GM12892 (cell line): ENCODE measurements at regions not wholly inside any gene's neighbourhood (a gene's known extent, or its start where the extent isn't known, plus 50 kb on each side); places are given as distances from the start of the nearest gene placed in this dataset.
"Not testable (repeated sequence)": the region's sequence is repeated elsewhere in the genome, so short reads cannot be mapped to it uniquely, and the experiment has no call there.

ENCODE experiments used
- DNase-seq: peaks from one replicate; pipeline ENCODE4 v3.0.0; 2011; ENCODE audit not compliant: insufficient read length
- FAIRE-seq: peaks from 2 replicates; lab custom pipeline; 2011; peaks lifted over from hg19 to GRCh38; lab: Jason Lieb, UNC
- POLR2A ChIP-seq: IDR thresholded peaks from 2 replicates; pipeline ENCODE4 v1.6.1; 2011; ENCODE audit warnings: low read depth, low read length, control low read depth
- POLR2AphosphoS5 ChIP-seq: IDR thresholded peaks from 2 replicates; pipeline ENCODE4 v1.6.1; 2011; ENCODE audit warnings: low read depth, low read length, control low read depth
- TAF1 ChIP-seq: IDR thresholded peaks from 2 replicates; pipeline ENCODE4 v1.6.1; 2011; ENCODE audit warnings: low read depth, mild to moderate bottlenecking, control low read depth, low read length, borderline replicate concordance

DNA sequence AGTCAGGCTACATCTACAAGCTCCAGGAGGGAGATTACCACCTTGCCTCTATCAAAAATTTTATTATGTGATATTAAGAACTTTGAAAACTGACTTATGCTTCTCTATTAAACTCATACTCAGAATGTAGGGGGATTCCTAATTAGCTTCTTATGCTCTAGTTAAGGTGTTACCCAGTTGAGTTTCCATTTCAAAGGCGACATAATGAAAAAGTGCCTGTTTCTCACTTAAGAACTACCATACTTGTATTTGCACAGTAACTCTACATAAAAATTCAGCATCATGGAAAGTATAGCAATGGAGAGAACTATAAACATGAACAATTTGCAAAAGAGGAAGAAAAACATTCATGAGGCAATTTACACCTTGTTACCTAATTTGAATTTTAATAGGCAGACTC is 739.1 kb downstream of the ZPLD1 start:
- TF ChIP-seq TAF1 = no peak
- TF ChIP-seq POLR2AphosphoS5 = no peak
- no peak for TF ChIP-seq POLR2A
- FAIRE-seq (no peak), DNase-seq (no peak)

DNA sequence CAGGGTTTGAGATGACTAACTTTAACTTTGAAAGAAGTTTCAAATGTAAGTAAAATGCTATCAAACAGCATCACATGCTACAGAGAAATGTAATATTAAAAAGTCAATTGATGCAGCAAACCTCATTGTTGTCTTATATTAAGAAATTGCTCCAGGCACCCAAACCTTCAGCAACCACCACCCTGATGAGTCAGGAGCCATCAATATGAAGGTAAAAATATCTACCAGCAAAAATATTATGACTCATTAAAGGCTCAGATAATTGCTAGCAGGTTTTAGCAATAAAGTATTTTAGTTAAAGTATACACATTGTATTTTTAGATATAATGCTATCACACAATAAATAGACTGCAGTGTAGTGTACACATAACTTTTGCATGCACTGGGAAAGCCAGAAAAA is 746.3 kb downstream of the ZPLD1 start:
- no peak for TF ChIP-seq TAF1
- DNase-seq = no peak
- FAIRE-seq = no peak

DNA sequence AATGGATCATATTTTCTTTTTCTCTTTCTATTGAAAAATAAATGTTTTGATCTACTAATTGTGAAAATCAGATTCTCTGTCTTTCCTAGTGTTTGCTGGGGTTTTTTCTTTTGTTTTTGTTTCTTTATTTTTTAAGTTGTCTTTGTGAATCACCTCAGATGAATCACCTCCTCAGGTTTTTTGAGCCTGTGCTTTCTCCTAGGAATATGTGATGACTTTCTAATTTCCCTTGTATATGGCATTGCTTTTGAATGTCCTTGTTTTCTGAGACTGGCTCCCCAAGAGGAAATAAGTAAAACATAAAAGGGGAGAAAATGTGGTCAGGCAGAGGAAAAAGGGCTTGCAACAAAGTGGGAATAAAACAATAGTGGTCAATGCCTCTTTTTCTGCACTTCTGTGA is 750.0 kb downstream of the ZPLD1 start:
- FAIRE-seq (no peak), DNase-seq (no peak)
- TF ChIP-seq TAF1 (no peak), POLR2A (no peak), POLR2AphosphoS5 (no peak)

DNA sequence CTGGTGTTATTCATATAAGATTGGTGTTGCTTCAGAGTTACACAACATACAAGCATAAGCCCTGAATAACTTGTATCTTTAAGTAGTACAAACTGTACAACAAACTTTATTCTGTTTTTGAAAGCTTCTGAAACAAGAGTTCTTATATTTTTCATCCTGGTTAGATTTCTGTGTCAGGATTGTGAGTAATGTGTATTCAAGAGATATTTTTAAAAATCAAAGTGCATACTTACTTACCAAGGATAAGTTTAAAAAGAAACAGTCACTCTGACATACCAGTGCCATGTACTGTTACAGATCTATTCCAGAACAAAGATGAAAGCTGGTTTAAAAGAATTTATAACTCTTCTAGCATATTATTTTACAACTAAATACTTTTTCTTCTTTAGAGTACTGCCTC is 755.1 kb downstream of the ZPLD1 start:
- DNase-seq (no peak), FAIRE-seq (no peak)
- TF ChIP-seq POLR2A (no peak), POLR2AphosphoS5 (no peak), TAF1 (no peak)

DNA sequence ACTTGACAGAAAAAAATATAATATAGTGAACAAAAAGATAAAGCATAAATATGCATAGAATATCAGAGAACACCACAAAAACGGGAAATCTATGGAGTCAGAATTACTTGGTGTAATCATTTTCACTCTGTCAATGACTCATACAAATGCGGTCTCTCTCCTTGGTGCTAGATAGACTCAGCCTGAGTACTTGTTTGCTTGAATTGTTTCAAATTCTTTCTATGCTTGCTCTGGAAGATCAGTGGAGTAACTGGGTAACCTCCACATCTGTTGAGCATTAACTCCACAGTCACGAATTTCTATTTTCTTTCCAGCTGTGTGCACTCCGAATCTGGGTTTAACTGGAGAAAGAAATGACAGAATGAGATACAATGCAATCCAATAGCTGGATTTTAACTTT is 760.4 kb downstream of the ZPLD1 start:
- no peak for DNase-seq
- no peak for TF ChIP-seq POLR2AphosphoS5
- TF ChIP-seq POLR2A = no peak
- no peak for TF ChIP-seq TAF1
- FAIRE-seq = no peak

DNA sequence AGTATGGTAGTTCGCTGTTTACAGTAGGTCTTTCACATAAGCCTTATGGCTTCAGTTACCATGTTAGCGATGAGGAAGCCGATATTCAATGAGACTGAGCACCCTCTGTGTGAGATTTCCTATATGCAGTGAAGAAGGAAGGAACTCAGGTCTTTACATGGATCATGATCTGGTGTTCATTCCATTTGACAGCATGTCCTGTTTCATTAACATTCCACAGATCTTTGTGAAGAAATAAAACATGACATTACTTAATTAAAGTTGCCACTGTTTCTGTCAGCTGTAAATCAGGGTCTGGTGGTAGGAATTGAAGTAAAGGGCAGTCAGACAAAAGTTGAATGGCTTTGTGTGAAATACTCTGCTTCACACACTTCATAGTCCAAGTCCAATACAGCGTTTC is 768.6 kb downstream of the ZPLD1 start:
- TF ChIP-seq POLR2A (no peak), POLR2AphosphoS5 (no peak), TAF1 (no peak)
- no peak for DNase-seq
- no peak for FAIRE-seq

DNA sequence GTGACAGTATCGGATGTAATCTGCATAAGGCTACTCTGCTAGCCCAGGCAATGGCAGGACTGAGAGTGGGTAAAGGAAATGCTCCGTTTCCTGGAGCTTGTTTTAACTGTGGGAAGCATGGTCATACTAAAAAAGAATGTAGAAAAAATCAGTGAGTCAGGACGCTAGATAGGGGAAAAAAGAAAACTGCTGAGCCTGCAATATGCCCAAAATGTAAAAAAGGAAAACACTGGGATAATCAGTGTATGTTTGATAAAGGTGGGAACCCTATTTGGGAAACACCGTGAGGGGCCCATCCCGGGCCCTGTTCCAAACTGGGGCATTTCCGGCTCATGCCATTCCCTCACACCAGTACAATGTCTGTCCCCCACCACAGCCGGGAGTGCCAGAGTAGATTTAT is 775.8 kb downstream of the ZPLD1 start:
- no peak for DNase-seq
- TF ChIP-seq TAF1 (no peak), POLR2A (no peak), POLR2AphosphoS5 (no peak)
- no peak for FAIRE-seq

DNA sequence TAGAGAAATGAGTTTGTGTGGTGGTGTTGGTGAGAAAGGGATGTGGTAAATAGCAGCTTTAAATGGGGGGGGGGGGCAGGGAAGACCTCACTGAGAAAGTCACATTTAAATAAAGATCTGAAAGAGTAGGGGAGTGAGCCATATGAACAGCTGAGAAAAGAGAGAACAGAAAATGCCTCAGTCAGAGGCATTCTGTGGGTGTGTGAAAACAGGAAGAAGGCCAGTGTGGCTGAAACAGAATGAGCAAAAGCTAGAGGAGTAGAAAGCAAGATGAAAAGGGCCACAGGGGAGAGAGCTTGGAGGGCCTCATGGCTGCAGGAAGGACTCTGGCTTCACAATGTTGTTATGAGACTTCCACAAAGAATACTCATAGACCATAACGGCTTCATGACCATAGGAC is 783.3 kb downstream of the ZPLD1 start:
- DNase-seq (peak; percentile 10), FAIRE-seq (peak; percentile 95)
- no peak for TF ChIP-seq POLR2A
- TF ChIP-seq TAF1 = no peak
- no peak for TF ChIP-seq POLR2AphosphoS5

DNA sequence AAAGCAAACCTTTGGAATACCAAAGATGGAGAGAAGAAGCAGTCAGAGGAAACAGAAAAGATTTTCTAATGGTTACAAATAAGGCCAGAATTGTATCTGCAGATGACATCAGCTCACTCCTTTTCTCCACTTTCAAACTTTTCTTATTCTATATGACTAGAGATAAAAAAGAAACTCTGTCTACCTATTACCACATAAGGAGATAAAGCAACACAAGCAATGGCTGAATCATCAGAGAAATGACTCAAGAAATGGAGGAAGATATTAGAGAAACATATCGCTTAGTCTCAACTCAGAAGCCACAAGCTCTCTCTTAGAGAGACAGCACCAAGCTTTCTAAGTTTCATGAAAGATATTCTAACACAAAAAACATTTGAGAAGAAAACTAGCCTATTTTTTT is 784.0 kb downstream of the ZPLD1 start:
- DNase-seq = no peak
- no peak for TF ChIP-seq TAF1
- TF ChIP-seq POLR2A = no peak
- TF ChIP-seq POLR2AphosphoS5 = no peak
- peak; percentile 33 for FAIRE-seq

DNA sequence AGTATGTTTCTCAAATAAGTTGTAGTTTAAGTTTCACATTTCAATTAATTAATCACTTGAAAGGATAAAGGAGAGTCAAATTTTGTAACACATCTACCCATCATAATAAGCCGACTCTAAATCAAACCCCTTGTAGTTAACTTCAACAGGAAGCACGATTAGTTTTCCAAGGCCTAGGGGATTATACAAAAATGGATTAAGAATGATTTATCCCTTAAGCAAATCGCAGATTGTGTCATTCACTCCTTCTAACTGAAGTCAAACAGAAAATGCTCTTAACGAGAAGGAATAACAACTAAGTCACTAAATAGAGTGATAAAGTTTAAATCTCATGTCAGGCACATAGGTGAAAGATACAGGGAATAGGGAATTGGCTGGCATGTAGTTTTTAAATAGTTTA is 792.8 kb downstream of the ZPLD1 start:
- FAIRE-seq = no peak
- TF ChIP-seq POLR2AphosphoS5 (no peak), POLR2A (no peak), TAF1 (no peak)

DNA sequence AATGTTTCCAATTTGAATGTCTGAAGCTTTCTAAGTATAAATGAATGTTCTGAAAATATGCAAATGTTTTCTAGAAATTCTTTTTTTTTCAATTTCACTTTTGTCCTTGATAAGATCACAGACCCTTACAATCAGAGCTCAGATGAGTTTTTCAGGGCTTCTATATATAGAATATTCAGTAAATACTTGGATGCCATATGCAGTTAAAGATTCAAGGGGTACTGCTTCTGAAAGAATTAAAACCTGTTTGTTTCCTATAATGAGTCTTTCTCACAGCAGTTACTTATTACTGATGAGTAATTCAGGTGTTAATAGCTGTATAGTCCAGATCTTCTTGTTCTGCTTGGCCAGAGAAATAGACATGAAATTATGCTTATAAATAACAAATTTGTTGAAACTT is 812.6 kb downstream of the ZPLD1 start:
- no peak for DNase-seq
- no peak for FAIRE-seq
- TF ChIP-seq POLR2A = no peak
- no peak for TF ChIP-seq POLR2AphosphoS5
- no peak for TF ChIP-seq TAF1

More for the DNA sequence above, 792.8 kb downstream of the ZPLD1 start:
- no peak for DNase-seq

DNA sequence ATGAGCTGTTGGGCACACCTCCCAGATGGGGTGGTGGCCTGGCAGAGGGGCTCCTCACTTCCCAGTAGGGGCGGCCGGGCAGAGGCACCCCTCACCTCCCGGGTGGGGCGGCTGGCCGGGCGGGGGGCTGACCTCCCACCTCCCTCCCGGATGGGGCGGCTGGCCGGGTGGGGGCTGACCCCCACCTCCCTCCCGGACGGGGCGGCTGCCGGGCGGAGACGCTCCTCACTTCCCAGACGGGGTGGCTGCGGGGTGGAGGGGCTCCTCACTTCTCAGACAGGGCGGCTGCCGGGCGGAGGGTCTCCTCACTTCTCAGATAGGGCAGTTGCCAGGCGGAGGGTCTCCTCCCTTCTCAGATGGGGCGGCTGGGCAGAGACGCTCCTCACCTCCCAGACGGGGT is 820.0 kb downstream of the ZPLD1 start:
- FAIRE-seq, DNase-seq: not testable (repeated sequence)

DNA sequence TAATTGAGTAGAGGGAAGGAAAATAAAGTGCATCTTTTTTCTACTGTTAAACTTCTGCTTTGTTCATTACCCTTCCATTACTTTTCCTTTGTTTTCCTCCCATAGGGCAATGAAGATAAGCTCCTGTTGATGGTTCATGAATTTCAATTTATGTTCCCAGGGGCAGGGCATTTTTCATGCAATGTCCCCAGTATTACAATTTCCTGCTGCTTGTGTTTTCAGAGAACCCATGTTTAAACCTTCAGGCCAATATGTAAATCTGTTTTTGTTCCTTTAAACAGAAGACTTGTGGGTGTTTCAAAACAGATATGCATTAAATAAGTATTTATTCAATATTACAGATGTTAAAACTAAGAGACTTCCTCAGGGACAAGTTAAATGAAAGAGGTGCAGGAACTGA is 834.5 kb downstream of the ZPLD1 start:
- DNase-seq (no peak), FAIRE-seq (no peak)
- TF ChIP-seq POLR2AphosphoS5 = no peak
- no peak for TF ChIP-seq TAF1

DNA sequence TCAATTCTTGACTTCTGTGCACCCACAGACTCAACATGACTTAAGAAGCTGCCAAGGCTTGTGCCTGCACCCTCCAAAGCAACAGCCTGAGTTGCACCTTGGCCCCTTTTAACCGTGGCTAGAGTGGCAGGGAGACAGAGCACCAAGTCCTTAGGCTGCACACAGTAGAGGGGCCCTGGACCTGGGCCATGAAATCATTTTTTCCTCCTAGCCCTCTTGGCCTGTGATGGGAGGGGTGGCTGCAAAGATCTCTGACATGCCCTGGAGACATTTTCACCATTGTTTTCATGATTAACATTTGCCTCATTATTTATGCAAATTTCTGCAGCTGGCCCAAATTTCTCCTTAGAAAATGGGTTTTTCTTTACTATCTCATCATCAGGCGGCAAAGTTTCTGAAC is 836.8 kb downstream of the ZPLD1 start:
- no peak for DNase-seq
- no peak for TF ChIP-seq POLR2A
- FAIRE-seq = no peak
